LNCaP clone FGC (cell line): ENCODE measurements at regions not wholly inside any gene's neighbourhood (a gene's known extent, or its start where the extent isn't known, plus 50 kb on each side); places are given as distances from the start of the nearest gene placed in this dataset.
"Not testable (repeated sequence)": the region's sequence is repeated elsewhere in the genome, so short reads cannot be mapped to it uniquely, and the experiment has no call there.

Source experiments
- DNase-seq: peaks from one replicate; pipeline ENCODE4 v3.0.0-alpha.2; 2011; ENCODE audit warnings: low read depth
- H3K4me3 ChIP-seq: 2 replicates; pipeline ENCODE4 v1.5.1; 2011; ENCODE audit warnings: mild to moderate bottlenecking, low read depth, low read length, control low read depth
- TF ChIP-seq, protein P1 (sequence below): IDR thresholded peaks from 2 replicates; pipeline ENCODE4 v1.5.1; 2012; ENCODE audit warnings: mild to moderate bottlenecking; ENCODE audit not compliant: control insufficient read depth, insufficient read depth; ENCODE audit errors: extremely low read depth

GRCh38 chr5:36537724-36538123 lies 68.7 kb upstream of the SLC1A3 start:
- no peak for DNase-seq
- TF ChIP-seq, protein P1, sequence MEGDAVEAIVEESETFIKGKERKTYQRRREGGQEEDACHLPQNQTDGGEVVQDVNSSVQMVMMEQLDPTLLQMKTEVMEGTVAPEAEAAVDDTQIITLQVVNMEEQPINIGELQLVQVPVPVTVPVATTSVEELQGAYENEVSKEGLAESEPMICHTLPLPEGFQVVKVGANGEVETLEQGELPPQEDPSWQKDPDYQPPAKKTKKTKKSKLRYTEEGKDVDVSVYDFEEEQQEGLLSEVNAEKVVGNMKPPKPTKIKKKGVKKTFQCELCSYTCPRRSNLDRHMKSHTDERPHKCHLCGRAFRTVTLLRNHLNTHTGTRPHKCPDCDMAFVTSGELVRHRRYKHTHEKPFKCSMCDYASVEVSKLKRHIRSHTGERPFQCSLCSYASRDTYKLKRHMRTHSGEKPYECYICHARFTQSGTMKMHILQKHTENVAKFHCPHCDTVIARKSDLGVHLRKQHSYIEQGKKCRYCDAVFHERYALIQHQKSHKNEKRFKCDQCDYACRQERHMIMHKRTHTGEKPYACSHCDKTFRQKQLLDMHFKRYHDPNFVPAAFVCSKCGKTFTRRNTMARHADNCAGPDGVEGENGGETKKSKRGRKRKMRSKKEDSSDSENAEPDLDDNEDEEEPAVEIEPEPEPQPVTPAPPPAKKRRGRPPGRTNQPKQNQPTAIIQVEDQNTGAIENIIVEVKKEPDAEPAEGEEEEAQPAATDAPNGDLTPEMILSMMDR: no peak
- H3K4me3 ChIP-seq: no peak overlapping the region

DNA sequence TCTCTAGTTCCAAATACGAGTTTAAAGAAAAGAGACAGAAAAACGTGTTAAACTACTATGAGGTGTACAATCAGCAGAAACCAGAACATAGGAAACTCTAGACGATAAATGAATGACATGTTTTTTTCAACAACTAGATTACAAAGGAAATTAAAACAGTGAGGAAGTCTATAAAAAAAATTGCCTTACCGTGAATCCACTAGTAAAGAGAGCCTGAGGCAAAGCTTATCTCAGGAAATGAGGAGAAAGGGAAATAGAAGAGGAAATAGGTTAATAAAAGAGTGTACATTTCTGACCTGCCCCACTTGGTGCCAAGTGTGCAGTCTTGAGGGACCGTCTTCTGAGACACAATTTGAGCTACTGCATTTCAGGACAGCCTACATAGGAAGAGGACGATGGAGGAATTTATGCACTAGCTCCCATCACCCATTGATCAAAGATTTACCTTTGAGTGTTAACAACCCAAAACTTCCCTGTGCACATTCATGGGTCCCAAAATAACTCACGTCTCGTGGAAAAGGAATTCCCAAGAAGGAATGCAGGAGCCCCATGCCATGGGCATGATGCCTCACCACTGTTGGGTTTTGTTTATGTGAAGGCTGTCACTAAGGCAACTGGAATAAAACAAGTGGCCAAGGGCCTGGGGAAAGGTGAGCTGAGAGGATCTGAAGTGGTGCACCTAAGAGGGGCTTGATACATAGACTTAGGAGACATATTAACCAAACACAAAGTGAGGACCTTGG lies 53.6 kb upstream of the SLC1A3 start:
- TF ChIP-seq, protein P1: no peak
- H3K4me3 ChIP-seq: no peak overlapping the region

DNA sequence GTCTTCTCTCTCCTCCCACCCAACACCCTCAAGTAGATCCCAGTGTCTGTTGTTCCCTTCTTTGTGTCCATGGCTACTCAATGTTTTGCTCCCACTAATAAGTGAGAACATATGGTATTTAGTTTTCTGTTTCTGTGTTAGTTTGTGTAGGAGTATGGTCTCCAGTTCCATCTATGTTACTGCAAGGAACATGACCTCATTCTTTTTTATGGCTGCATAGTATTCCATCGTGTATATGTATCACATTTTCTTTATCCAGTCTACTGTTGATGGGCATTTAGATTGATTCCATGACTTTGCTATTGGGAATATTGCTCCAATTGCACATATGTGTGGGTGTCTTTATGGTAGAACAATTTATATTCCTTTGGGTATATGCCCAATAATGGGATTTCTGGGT lies 51.4 kb upstream of the SLC1A3 start:
- not testable (repeated sequence) for H3K4me3 ChIP-seq, DNase-seq

More for the DNA sequence above, 53.6 kb upstream of the SLC1A3 start:
- no peak for DNase-seq
